Osteocyte (in vitro differentiated cells): ENCODE measurements at regions not wholly inside any gene's neighbourhood (a gene's known extent, or its start where the extent isn't known, plus 50 kb on each side); places are given as distances from the start of the nearest gene placed in this dataset.

ENCODE experiments used
- DNase-seq: peaks from one replicate; pipeline ENCODE4 v3.0.0; 2021; ENCODE audit warnings: mixed read lengths; ENCODE audit not compliant: unreplicated experiment; ENCODE audit errors: extremely low spot score
- H3K27ac Mint-ChIP-seq: one replicate; pipeline ENCODE4 v1.8.0; 2021; ENCODE audit warnings: mild to moderate bottlenecking, mixed read lengths; ENCODE audit not compliant: unreplicated experiment
- H3K27me3 Mint-ChIP-seq: one replicate; pipeline ENCODE4 v1.8.0; 2021; ENCODE audit warnings: mixed read lengths; ENCODE audit not compliant: unreplicated experiment
- H3K36me3 Mint-ChIP-seq: one replicate; pipeline ENCODE4 v1.8.0; 2021; ENCODE audit warnings: mixed read lengths; ENCODE audit not compliant: unreplicated experiment
- H3K4me1 Mint-ChIP-seq: one replicate; pipeline ENCODE4 v1.8.0; 2021; ENCODE audit warnings: mixed read lengths; ENCODE audit not compliant: unreplicated experiment
- H3K4me3 Mint-ChIP-seq: one replicate; pipeline ENCODE4 v1.8.0; 2021; ENCODE audit warnings: mild to moderate bottlenecking, moderate library complexity, mixed read lengths; ENCODE audit not compliant: unreplicated experiment
- H3K9me3 Mint-ChIP-seq: one replicate; pipeline ENCODE4 v1.8.0; 2021; ENCODE audit warnings: mixed read lengths; ENCODE audit not compliant: unreplicated experiment
- CTCF ChIP-seq: fragments of 200-600 bp; sonication (generic); IDR thresholded peaks from 2 replicates; pipeline ENCODE4 v1.5.0; 2021; ENCODE audit warnings: antibody characterized with exemption, mild to moderate bottlenecking, moderate library complexity

- peaks cover 14% of the 10 kb centered on the region for H3K27me3 Mint-ChIP-seq
- no peak for DNase-seq
- no peaks in the 10 kb centered on the region for H3K9me3 Mint-ChIP-seq
- H3K36me3 Mint-ChIP-seq = no peaks in the 10 kb centered on the region
- H3K27ac Mint-ChIP-seq = no peak overlapping the region
- TF ChIP-seq CTCF = no peak
- no peak overlapping the region for H3K4me3 Mint-ChIP-seq
- no peaks in the 10 kb centered on the region for H3K4me1 Mint-ChIP-seq
These were observed 61.3 kb upstream of the FAM20A start for GRCh38 chr17:68662479-68662878.

GRCh38 chr17:68662037-68662432, 60.9 kb upstream of the FAM20A start:
- Mint-ChIP-seq H3K27me3 (peaks cover 14% of the 10 kb centered on the region), H3K9me3 (no peaks in the 10 kb centered on the region), H3K4me1 (no peaks in the 10 kb centered on the region), H3K27ac (no peak overlapping the region), H3K36me3 (no peaks in the 10 kb centered on the region), H3K4me3 (no peak overlapping the region)
- no peak for TF ChIP-seq CTCF
- DNase-seq = no peak

GRCh38 chr17:68661265-68662036, 60.3 kb upstream of the FAM20A start:
- no peak for TF ChIP-seq CTCF
- no peak for DNase-seq
- Mint-ChIP-seq H3K36me3 (no peaks in the 10 kb centered on the region), H3K27me3 (peaks cover 14% of the 10 kb centered on the region), H3K4me3 (no peak overlapping the region), H3K4me1 (no peaks in the 10 kb centered on the region), H3K27ac (no peak overlapping the region), H3K9me3 (no peaks in the 10 kb centered on the region)

- Mint-ChIP-seq H3K36me3 (no peaks in the 10 kb centered on the region), H3K27me3 (peaks cover 11% of the 10 kb centered on the region), H3K4me3 (no peak overlapping the region), H3K9me3 (no peaks in the 10 kb centered on the region), H3K27ac (no peak overlapping the region), H3K4me1 (no peaks in the 10 kb centered on the region)
- no peak for DNase-seq
- no peak for TF ChIP-seq CTCF
These were observed 59.1 kb upstream of the FAM20A start for GRCh38 chr17:68660302-68660701.

GRCh38 chr17:68658999-68659780, 58.0 kb upstream of the FAM20A start:
- no peak for DNase-seq
- Mint-ChIP-seq H3K36me3 (no peaks in the 10 kb centered on the region), H3K27me3 (peaks cover 8% of the 10 kb centered on the region), H3K4me3 (no peak overlapping the region), H3K27ac (no peak overlapping the region), H3K4me1 (no peaks in the 10 kb centered on the region), H3K9me3 (no peaks in the 10 kb centered on the region)
- TF ChIP-seq CTCF = no peak
